ENCODE measurements at regions not wholly inside any gene's neighbourhood (a gene's known extent, or its start where the extent isn't known, plus 50 kb on each side); places are given as distances from the start of the nearest gene placed in this dataset.

- TF ChIP-seq POLR2A (IDR thresholded peaks at IDR 0.05) (no peak), CTCF (IDR thresholded peaks at IDR 0.05) (no peak)
Measured at GRCh38 chr5:167081561-167081960, 1209.9 kb upstream of the WWC1 start.
